Uterus (tissue), 3 donors: ENCODE measurements at regions not wholly inside any gene's neighbourhood (a gene's known extent, or its start where the extent isn't known, plus 50 kb on each side); places are given as distances from the start of the nearest gene placed in this dataset.

Experiments
- DNase-seq, 2 donors: peaks; one replicate each; pipeline ENCODE4 v3.0.0-alpha.2; 2019 to 2020
- H3K27ac ChIP-seq, 2 donors: fragments of 200-600 bp; sonication (generic); 1 replicate in 1 of 2; 2 replicates in 1 of 2; pipeline ENCODE4 v1.5.1; 2016 to 2018
- H3K27me3 ChIP-seq, 2 donors: fragments of 200-600 bp; sonication (generic); one replicate each; pipeline ENCODE4 v1.5.1; 2018 to 2019; ENCODE audit warnings: control low read depth in 1 of 2
- H3K36me3 ChIP-seq, 2 donors: fragments of 200-600 bp; sonication (generic); one replicate each; pipeline ENCODE4 v1.5.1; 2019; ENCODE audit warnings: control low read depth in 1 of 2
- H3K4me1 ChIP-seq, 2 donors: fragments of 200-600 bp; sonication (generic); one replicate each; pipeline ENCODE4 v1.5.1; 2018 to 2019; ENCODE audit warnings: control low read depth in 1 of 2
- H3K4me3 ChIP-seq, 2 donors: fragments of 200-600 bp; sonication (generic); 1 replicate in 1 of 2; 2 replicates in 1 of 2; pipeline ENCODE4 v1.5.1; 2018 to 2019; ENCODE audit warnings: mild to moderate bottlenecking in 1 of 2
- H3K9me3 ChIP-seq, 2 donors: fragments of 200-600 bp; sonication (generic); one replicate each; pipeline ENCODE4 v1.5.1; 2019; ENCODE audit warnings: control low read depth in 1 of 2
- POLR2A ChIP-seq, 2 donors: fragments of 450-650 bp; IDR thresholded peaks; one replicate each; pipeline ENCODE4 v1.6.1; 2016; ENCODE audit warnings: antibody characterized with exemption in 2 of 2, mild to moderate bottlenecking in 1 of 2, moderate library complexity in 1 of 2
- intact Hi-C: fragments of 100-400 bp; cut with DNase I; formaldehyde crosslinking; loops from one replicate; pipeline ENCODE4 v1.15.1; 2023; ENCODE audit warnings: low total_unique reads
- TF ChIP-seq, protein P1 (sequence below), 4 experiments: fragments of 200-600 bp in 2 of 4; fragments of 450-650 bp in 2 of 4; sonication (generic) in 2 of 4; IDR thresholded peaks; one replicate each; pipeline ENCODE4 v1.5.1; 2016 to 2019; ENCODE audit warnings: antibody characterized with exemption in 4 of 4, mild to moderate bottlenecking in 2 of 4, moderate library complexity in 1 of 4
- donor health status: DM: yes; HTN: yes; CAD: no.

DNA sequence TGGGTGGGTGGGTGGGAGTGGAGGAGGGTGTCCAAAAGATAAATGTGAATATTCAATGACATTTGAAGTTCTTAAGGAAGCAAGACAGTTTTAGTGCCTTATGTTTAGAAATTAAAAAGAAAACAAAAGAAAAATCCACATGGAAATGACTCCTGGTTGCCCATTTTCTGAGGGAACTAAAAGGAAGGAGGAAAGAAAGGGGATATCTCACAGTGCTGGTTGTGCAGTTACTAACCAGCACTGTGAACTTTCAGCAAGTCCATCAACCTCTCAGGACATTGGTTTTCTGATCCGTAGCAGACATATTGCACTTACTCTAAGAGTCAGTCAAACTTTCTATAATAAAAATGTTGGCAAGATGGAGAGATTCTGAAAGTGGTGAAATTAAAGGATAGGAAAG is 431.0 kb upstream of the CLINT1 start:
- Histone ChIP-seq H3K9me3 (no peaks in the 10 kb centered on the region), H3K27me3 (no peaks in the 10 kb centered on the region), H3K4me3 (no peak overlapping the region), H3K36me3 (no peaks in the 10 kb centered on the region), H3K27ac (no peak overlapping the region), H3K4me1 (no peaks in the 10 kb centered on the region)
- TF ChIP-seq, protein P1, sequence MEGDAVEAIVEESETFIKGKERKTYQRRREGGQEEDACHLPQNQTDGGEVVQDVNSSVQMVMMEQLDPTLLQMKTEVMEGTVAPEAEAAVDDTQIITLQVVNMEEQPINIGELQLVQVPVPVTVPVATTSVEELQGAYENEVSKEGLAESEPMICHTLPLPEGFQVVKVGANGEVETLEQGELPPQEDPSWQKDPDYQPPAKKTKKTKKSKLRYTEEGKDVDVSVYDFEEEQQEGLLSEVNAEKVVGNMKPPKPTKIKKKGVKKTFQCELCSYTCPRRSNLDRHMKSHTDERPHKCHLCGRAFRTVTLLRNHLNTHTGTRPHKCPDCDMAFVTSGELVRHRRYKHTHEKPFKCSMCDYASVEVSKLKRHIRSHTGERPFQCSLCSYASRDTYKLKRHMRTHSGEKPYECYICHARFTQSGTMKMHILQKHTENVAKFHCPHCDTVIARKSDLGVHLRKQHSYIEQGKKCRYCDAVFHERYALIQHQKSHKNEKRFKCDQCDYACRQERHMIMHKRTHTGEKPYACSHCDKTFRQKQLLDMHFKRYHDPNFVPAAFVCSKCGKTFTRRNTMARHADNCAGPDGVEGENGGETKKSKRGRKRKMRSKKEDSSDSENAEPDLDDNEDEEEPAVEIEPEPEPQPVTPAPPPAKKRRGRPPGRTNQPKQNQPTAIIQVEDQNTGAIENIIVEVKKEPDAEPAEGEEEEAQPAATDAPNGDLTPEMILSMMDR (IDR thresholded peaks at IDR 0.05) = no peak
- no peak for TF ChIP-seq POLR2A (IDR thresholded peaks at IDR 0.05)
- no peak for DNase-seq
- intact Hi-C loops = no loop called here

DNA sequence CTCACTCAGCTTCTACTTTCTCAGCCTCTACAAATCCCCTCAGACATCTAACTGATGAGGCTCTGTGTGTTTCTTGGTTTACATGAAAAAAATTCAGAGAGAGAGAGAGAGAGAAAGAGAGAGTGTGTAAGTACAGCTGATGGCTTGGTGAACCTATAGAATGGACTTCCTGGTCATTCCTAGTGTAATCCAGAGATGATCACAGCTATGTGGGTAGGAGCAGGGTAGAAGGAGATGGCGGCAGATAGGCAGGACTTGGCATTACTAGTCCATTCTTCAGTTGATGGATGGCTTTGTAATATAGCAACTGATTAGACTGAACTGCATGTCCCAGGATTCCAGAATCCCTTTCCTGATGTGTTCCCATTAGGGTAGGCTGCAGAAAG is 429.3 kb upstream of the CLINT1 start:
- Histone ChIP-seq H3K36me3 (no peaks in the 10 kb centered on the region), H3K4me3 (no peak overlapping the region), H3K9me3 (no peaks in the 10 kb centered on the region), H3K27me3 (no peaks in the 10 kb centered on the region), H3K27ac (peak overlapping the region; percentile 2 to 21), H3K4me1 (no peaks in the 10 kb centered on the region)
- intact Hi-C loops = no loop called here
- TF ChIP-seq, protein P1 (IDR thresholded peaks at IDR 0.05) = no peak
- no peak for DNase-seq

DNA sequence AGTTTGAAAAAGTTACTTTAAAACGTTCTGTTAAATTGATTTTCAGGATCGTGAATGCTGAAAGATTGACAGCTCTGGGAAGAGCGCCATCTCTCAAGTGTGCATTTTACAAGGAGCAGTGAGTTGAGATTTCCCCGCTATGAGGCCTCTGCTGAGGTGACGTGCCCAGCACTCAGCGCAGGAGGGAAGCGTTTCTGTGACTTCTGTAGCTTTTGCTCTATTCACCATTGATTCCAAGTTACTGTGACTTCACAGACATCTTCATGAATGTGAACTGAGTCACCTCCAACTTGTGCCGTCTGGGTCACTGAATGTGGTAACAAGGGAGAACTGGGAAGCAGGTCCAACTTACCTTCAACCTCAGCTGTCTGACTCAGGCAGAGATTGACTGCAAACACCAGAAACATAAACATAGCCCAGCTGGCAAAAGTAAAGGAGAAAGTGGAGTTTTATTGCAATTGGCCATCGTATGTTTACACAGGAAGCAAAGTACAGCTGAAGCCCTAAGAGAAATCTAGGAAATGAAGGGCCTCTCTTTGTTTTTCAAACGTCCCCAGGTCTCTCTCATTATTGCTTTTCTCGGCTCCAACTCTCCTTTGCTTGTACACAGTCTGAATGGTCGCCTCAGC is 428.8 kb upstream of the CLINT1 start:
- peak; percentile 28 to 50 for DNase-seq
- H3K36me3 ChIP-seq = no peaks in the 10 kb centered on the region
- peak overlapping the region; percentile 2 to 21 for H3K27ac ChIP-seq
- intact Hi-C loops = no loop called here
- H3K4me3 ChIP-seq = no peak overlapping the region
- H3K4me1 ChIP-seq = no peaks in the 10 kb centered on the region
- no peaks in the 10 kb centered on the region for H3K27me3 ChIP-seq
- TF ChIP-seq, protein P1 (IDR thresholded peaks at IDR 0.05) = no peak
- no peak for TF ChIP-seq POLR2A (IDR thresholded peaks at IDR 0.05)
- H3K9me3 ChIP-seq = no peaks in the 10 kb centered on the region

DNA sequence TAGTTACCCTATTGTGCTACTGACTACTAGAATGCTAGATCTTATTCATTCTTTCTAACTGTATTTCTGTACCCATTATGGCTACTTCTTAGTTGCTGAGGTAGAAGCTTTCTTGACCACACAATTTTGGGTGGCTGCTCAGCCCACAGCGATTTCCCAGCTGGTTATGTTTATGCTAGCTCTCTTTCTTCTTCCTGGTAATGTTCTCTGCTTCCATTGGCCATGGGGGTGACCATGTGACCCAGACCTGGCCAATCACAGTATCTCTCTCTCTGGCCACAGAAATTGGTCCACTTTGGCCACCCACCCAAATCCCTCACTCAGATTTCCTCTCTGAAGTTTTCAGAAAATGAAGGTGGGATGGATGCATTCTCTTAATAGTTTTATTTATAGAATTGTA is 427.9 kb upstream of the CLINT1 start:
- no peak for DNase-seq
- H3K9me3 ChIP-seq = no peaks in the 10 kb centered on the region

DNA sequence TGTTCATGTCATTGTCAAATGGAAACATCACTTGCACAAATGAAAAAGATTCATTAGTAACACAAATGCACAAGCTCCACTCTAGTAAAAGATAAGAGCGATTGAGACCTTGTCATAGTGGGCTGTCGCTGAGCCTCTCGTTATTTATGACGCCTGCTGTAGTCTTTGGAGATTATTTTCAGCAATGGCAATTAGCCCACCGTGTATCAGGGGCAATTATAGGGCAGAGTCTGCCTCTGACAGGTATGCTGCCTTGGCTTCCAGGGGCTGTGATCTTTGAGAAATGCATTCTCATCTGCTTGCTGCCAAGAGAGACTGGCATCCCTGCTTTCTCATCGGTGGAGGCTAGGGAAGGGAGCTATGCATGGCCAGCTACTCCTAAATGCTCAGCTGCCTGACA is 426.8 kb upstream of the CLINT1 start:
- Histone ChIP-seq H3K27me3 (no peaks in the 10 kb centered on the region), H3K36me3 (no peaks in the 10 kb centered on the region), H3K27ac (no peak overlapping the region), H3K4me1 (no peaks in the 10 kb centered on the region), H3K4me3 (no peak overlapping the region), H3K9me3 (no peaks in the 10 kb centered on the region)
- no peak for DNase-seq
- TF ChIP-seq, protein P1 (IDR thresholded peaks at IDR 0.05) = no peak
- TF ChIP-seq POLR2A (IDR thresholded peaks at IDR 0.05) = no peak
- intact Hi-C loops = no loop called here

More for the DNA sequence above, 427.9 kb upstream of the CLINT1 start:
- Histone ChIP-seq H3K27ac (no peak overlapping the region), H3K36me3 (no peaks in the 10 kb centered on the region), H3K4me3 (no peak overlapping the region), H3K4me1 (no peaks in the 10 kb centered on the region), H3K27me3 (no peaks in the 10 kb centered on the region)
- intact Hi-C loops = no loop called here
- TF ChIP-seq POLR2A (IDR thresholded peaks at IDR 0.05) = no peak
- TF ChIP-seq, protein P1 (IDR thresholded peaks at IDR 0.05) = no peak
